Activated CD4-positive, alpha-beta T cell treated with anti-CD3 and anti-CD28 coated beads, Interleukin-2, amount 10 ng/mL, durations not matched to agents 7 days and 5 days (primary cell): ENCODE measurements at regions not wholly inside any gene's neighbourhood (a gene's known extent, or its start where the extent isn't known, plus 50 kb on each side); places are given as distances from the start of the nearest gene placed in this dataset.

Experiments
- CTCF ChIA-PET: fragments of 350-600 bp; sonication (Branson Sonifier 250); formaldehyde crosslinking; loops from one replicate; lab custom pipeline; 2021; ENCODE audit warnings: antibody characterized with exemption; lab: Charles Lee
- POLR2A ChIA-PET: fragments of 350-600 bp; sonication (Branson Sonifier 250); formaldehyde crosslinking; loops from one replicate; lab custom pipeline; 2021; ENCODE audit warnings: antibody characterized with exemption; lab: Charles Lee
- DNase-seq: peaks from one replicate; pipeline ENCODE4 v3.0.0-alpha.2; 2020
- H3K27ac Mint-ChIP-seq: one replicate; pipeline ENCODE4 v1.8.0; 2021; ENCODE audit warnings: mild to moderate bottlenecking, moderate library complexity, mixed read lengths
- H3K27me3 Mint-ChIP-seq: one replicate; pipeline ENCODE4 v1.8.0; 2021; ENCODE audit warnings: mixed read lengths
- H3K36me3 Mint-ChIP-seq: one replicate; pipeline ENCODE4 v1.8.0; 2021; ENCODE audit warnings: low read depth, mixed read lengths
- H3K4me1 Mint-ChIP-seq: one replicate; pipeline ENCODE4 v1.8.0; 2021; ENCODE audit warnings: mixed read lengths
- H3K4me3 Mint-ChIP-seq: one replicate; pipeline ENCODE4 v1.8.0; 2021; ENCODE audit warnings: mild to moderate bottlenecking, moderate library complexity, mixed read lengths
- H3K9me3 Mint-ChIP-seq: one replicate; pipeline ENCODE4 v1.8.0; 2021; ENCODE audit warnings: mixed read lengths

- Mint-ChIP-seq H3K4me3 (no peak overlapping the region), H3K27ac (no peak overlapping the region), H3K9me3 (peaks cover 4% of the 10 kb centered on the region), H3K36me3 (no peaks in the 10 kb centered on the region), H3K27me3 (peaks cover 6% of the 10 kb centered on the region), H3K4me1 (no peaks in the 10 kb centered on the region)
- no peak for DNase-seq
- CTCF ChIA-PET, result no interaction called here
- POLR2A ChIA-PET, result no interaction called here
Observed at GRCh38 chr13:39282400-39282972, 244.2 kb downstream of the NHLRC3 start.

- no peak for DNase-seq
Observed at GRCh38 chr13:39283072-39283471, 244.8 kb downstream of the NHLRC3 start.

GRCh38 chr13:39284801-39285388 lies 246.6 kb downstream of the NHLRC3 start:
- Mint-ChIP-seq H3K36me3 (no peaks in the 10 kb centered on the region), H3K27me3 (peaks cover 3% of the 10 kb centered on the region), H3K4me3 (no peak overlapping the region), H3K9me3 (peaks cover 7% of the 10 kb centered on the region), H3K27ac (no peak overlapping the region), H3K4me1 (no peaks in the 10 kb centered on the region)
- POLR2A ChIA-PET, result no interaction called here
- DNase-seq, result no peak
- CTCF ChIA-PET, result no interaction called here

More at GRCh38 chr13:39283072-39283471, 244.8 kb downstream of the NHLRC3 start:
- Mint-ChIP-seq H3K36me3 (no peaks in the 10 kb centered on the region), H3K27me3 (peaks cover 6% of the 10 kb centered on the region), H3K4me3 (no peak overlapping the region), H3K4me1 (no peaks in the 10 kb centered on the region), H3K9me3 (peaks cover 6% of the 10 kb centered on the region), H3K27ac (no peak overlapping the region)
- ChIA-PET CTCF (no interaction called here), POLR2A (no interaction called here)
